ENCODE measurements at regions not wholly inside any gene's neighbourhood (a gene's known extent, or its start where the extent isn't known, plus 50 kb on each side); places are given as distances from the start of the nearest gene placed in this dataset.
A peak's percentile ranks its signal among the peaks of the same experiment; 100 is the strongest.
"Not testable (repeated sequence)": the region's sequence is repeated elsewhere in the genome, so short reads cannot be mapped to it uniquely, and the experiment has no call there.

DNA sequence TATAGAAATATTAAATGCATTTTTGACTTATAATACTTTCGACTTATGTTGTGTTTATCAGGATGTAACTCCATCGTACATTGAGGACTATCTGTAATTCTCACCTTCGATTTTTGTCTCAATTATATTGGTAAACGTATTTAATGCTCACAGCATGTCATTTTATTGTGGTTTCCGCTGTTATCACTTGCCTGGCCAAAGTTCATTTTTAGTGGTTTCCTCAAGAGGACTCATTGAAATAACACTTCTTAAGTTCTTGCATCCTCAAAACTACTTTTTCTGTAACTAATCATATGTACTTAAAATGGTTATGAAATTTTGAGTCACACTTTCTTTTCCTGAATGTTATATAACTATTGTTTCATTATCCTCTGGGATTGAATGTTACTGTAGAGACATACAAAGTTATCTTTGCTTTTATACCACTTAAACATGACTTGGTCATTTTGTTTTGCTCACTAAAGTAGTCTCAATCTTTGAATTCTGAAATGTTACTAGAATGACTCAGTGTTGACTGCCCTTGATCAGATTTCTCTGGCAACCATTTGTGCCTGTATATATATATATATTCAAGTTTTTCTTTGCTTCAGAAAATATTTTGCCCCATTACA, 289.6 kb upstream of the PROX1 start:
- FAIRE-seq, result no peak
- DNase-seq (ENCODE audit: low spot score in 2 of 2), result no peak

DNA sequence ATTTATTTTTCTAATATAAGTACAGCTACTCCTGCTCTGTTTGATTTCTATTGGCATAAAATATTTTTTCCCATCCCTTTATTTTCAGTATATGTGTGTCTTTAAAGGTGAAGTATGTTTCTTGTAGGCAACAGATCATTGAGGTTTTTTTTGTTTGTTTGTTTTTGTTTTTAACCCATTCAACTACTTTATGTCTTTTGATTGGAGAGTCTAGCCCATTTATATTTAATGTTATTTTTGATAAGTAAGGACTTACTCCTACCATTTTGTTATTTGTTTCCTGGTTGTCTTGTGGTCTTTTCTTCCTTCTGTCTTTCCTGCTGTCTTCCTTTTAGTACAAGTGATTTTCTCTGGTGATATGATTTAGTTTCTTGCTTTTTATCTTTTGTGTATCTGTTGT, 285.1 kb upstream of the PROX1 start:
- DNase-seq (ENCODE audit: low spot score in 2 of 2) (no peak), FAIRE-seq (no peak)

DNA sequence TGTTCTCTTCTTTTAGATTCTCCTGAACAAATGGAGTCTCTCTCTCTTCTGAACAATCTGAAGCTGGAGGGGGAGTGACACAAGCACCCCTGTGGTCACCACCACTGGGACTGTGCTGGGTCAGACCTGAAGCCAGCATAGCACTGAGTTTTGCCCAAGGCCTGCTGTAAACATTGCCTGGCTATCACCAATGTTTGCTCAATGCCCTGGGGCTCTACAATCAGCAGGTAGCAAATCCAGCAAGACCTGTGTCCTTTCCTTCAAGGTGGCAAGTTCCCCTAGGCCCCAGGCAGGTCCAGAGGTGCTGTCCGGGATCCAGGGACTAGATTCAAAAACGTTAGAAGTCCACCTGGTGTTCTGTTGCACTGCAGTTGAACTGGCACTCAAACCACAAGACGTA, 282.8 kb upstream of the PROX1 start:
- FAIRE-seq (no peak), DNase-seq (ENCODE audit: low spot score in 2 of 2) (no peak)

DNA sequence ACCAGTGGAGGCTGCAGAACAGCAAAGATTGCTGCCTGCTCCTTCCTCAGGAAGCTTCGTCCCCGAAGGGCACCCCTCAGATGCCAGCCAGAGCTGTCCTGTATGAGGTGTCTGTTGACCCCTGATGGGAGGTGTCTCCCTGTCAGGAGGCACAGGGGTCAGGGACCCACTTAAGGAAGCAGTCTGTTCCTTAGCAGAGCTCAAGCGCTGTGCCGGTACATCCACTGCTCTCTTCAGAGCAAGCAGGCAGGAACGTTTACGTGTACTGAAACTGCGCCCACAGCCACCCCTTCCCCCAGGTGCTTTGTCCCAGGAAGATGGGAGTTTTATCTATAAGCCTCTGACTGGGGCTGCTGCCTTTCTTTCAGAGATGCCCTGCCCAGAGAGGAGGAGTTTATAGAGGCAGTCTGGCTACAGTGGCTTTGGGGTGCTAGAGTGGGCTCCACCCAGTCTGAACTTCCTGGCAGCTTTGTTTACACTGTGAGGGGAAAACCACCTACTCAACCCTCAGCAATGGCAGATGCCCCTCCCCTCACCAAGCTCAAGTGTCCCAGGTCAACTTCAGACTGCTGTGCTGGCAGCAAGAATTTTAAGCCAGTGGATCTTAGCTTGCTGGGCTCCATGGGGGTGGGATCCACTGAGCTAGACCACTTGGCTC, 275.8 kb upstream of the PROX1 start:
- FAIRE-seq; DNase-seq (ENCODE audit: low spot score in 2 of 2): not testable (repeated sequence)

DNA sequence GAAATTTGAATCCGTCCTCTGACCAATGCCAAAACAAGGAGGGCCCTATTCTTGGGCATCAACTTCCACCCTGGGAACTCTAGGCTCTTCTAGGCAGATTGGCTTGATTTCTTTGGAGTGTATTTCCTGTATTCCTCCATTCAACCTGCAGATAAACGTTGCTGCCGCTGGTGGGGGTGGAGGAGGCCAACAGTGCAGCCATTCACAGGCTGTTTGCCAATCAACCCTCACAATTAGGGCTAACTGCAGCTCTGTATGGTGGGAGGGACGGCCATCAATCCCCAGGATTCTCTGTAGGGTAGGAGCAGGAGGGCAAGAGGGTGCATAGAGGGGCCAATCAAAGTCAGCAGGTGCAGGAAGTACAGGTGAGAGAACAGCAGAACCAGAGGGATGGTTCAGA, 273.1 kb upstream of the PROX1 start:
- FAIRE-seq (no peak), DNase-seq (ENCODE audit: low spot score in 2 of 2) (no peak)

DNA sequence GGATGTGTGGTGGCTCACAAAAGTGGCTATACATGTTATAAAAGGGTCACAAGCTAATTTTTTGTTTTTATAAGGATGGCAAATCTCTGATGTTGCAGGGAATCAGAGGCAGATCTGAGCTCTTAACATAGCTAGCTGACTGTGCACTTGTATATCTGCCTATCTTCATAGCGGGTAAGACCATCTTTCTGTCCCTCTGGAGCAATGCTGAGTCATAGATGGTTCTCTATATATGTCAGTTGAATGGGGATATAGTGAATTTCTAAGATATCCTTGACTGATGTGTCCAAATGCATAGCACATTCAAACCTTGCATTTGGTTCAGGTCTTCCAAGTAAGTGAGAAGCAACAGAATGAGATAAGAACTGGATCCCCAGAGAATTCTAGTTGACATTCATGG, 272.6 kb upstream of the PROX1 start:
- FAIRE-seq (no peak), DNase-seq (ENCODE audit: low spot score in 2 of 2) (no peak)

DNA sequence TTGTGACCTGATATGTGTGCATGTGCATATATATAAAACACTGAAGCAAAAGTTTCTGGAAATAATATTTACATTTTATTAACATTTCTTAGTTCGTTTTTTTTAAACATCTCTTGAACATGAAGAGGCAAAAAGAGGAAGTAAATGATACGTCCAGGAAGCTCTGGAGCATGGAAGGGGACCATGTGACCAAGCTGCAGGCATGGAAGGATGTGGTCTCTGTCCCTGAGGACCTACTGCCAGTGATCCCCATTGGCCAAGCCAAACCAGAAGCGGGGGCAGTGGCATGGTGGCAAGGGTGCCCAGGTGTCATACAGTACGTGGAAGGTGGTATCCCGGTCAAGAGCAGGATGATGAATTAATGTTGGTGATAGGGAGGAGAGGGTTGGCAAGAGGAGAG, 268.3 kb upstream of the PROX1 start:
- FAIRE-seq, result no peak

DNA sequence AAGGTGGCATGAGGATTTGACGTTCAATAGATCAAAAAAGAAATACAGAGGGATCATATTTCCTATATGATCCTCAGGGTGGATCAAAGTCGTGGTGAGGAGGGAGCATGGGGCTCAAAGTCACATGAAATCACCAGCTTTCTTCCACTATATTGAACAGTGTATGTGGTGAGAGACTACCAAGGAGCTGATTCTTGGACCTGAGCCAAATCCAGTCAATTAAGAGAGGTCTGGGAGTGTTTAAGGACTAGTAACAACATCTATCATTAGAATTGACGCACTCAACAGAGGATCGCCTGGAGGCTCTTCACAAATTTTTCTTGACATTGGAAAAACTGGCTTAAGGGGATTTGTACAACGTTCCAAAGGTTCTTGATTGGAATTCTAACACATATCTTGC, 267.7 kb upstream of the PROX1 start:
- FAIRE-seq, result no peak
- DNase-seq (ENCODE audit: low spot score in 2 of 2), result no peak

More for the DNA sequence above, 268.3 kb upstream of the PROX1 start:
- no peak for DNase-seq (ENCODE audit: low spot score in 2 of 2)

DNA sequence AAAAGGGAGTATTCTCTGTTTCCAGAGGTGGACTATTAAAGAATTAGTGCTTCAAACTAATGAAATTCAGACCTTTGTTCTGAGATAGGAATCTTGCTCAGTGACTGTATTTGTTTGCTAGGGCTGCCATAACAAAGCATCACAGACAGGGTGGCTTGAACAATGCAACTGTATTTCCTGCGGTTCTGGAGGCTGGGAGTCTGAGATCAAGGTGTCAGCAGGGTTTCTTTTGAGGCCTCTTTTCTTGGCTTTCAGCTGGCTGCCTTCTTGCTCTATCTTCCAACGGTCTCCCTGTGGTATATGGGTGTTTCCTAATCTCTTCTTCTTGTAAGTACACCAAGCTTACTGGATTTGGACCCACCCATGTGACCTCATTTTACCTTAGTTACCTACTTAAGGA, 264.6 kb upstream of the PROX1 start:
- DNase-seq (ENCODE audit: low spot score in 2 of 2), result no peak
- FAIRE-seq, result no peak

DNA sequence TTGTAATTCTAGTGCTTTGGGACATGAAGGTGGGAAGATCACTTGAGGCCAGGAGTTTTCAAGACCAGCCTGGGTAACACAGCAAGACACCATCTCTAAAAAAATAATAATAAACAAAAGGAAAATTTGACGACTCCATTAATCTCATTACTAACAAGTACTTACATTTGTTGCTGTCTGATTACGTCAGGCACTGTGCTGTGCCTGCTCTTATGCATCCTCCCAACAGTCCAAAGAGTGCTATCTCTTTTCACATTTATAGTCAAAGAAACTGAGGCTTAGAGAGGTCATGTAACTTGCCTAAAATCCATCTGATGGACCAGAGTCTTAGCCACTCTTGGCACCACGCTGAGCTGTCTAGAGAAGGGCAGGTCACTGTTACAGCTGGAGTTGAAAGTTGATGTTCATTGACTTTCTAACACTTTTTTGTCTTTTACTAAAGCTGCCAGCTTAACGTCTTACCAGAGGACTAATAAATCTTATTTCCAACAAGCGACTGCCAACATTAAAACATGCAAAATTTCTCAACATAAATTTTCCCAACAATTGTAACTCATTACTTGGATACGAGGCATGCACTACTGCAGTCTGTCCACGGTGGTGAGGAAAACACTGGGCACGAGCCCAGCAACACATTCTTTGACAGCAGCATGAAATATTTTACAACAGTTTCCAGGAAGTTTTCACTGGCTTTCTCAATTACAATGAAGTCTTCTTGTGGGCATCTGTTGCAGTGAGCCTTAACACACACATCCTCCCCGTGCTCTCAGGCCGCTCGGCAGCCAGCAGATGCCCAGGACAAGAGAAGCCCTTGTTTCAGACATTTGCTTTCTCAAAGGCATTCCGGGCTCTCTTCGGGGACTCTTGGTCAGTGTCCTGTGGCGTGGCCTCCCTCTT, 262.9 kb upstream of the PROX1 start:
- FAIRE-seq, result no peak
- DNase-seq (ENCODE audit: low spot score in 2 of 2), result peak in 1 of 2 donors; percentile 4

DNA sequence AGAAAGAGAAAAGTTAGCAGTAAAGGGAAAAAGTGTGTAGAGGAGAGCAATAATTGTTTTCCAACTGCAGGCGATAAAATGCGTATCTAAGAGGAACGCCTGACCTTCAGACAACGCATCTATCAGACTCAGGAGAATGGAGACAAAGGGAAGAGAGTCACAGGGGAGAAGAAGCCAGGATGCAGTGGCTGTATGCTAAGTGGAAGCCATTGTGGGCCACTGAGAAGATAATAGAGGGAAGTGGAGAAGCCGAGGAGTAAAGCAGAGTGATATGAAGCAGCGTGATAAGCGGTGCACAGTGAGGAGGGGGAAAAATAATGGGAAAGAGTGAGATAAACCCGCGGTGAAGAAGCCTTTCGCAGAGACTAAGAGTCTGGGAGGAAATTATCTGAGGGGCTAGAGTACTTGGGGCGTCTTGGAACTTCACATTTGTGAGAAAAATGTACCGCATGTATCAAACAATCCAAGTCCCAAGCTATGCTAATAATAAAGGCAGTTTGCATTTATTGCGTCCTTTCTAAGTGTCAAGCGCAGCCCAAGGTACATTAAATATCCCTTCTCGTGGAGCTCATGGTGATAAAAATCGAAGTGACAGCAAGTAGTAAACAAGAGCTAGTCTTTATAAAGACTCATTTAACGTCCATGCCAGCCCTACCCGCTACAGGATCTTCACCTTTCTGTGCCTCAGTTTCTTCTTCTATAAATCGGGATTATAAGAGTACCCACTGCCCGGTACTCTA, 259.8 kb upstream of the PROX1 start:
- no peak for FAIRE-seq

DNA sequence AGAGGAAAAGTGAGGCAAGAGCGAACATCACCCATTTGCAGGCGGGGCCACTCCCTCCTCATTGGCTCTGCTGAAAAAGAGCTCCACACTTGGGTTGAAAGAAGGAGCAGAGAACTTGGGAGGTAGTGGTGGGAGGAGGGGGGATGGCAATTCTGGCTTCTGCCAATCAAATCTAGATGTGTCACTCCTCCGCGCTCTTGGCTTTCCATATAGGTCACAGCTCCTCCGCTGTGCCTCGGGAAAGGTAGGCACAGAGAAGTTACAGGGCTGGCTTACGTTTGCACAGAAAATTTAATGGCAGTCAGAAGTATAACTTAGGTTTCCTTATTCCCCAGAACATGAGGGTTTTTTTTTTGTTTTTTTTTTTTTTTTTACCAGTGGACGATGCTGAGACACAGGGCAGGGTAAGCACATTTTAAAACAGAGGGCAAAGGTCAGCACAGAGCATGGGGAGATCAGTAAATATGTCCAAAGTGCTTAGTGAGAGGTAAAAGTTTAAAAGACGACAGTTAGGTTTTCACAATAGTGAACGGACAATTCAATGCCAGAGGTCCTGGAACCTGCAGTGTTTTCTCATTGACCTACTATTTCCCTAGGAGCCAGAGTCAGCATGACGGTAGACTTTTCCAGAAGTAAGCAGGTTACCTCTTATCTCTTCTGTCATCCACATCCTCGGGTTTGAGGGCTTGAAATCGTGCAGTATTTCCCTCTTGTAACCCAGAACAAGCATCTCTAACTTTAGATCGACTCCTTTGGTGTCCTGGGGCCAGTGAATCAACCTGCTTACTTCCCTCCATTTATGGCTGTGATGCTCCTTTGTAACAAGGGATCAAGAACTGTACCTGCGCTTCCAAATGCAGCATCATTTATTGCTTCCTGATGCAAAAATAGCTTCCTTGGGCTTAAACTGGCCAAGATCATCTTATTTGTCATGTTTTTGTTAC, 258.9 kb upstream of the PROX1 start:
- FAIRE-seq (no peak), DNase-seq (ENCODE audit: low spot score in 2 of 2) (no peak)

More for the DNA sequence above, 259.8 kb upstream of the PROX1 start:
- no peak for DNase-seq (ENCODE audit: low spot score in 2 of 2)

DNA sequence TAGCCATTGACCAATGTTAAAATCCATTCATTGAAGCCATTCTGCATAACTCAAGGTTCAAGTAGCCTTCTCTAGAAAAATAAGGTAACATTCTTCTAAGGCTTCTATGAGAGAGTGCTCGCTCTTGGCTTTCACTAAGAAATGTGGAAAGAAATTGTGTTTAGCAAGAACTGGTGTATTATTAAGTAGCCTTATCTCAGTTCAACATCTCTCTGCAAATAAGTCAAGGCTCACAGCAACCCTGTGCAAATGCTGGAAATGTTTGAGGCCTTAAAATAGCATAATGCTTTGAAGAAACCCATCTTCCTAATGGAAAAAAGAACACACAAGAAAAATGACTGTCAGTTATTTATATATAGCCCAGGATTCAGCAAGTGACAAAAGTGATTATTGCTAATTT, 254.1 kb upstream of the PROX1 start:
- FAIRE-seq (no peak), DNase-seq (ENCODE audit: low spot score in 2 of 2) (no peak)

DNA sequence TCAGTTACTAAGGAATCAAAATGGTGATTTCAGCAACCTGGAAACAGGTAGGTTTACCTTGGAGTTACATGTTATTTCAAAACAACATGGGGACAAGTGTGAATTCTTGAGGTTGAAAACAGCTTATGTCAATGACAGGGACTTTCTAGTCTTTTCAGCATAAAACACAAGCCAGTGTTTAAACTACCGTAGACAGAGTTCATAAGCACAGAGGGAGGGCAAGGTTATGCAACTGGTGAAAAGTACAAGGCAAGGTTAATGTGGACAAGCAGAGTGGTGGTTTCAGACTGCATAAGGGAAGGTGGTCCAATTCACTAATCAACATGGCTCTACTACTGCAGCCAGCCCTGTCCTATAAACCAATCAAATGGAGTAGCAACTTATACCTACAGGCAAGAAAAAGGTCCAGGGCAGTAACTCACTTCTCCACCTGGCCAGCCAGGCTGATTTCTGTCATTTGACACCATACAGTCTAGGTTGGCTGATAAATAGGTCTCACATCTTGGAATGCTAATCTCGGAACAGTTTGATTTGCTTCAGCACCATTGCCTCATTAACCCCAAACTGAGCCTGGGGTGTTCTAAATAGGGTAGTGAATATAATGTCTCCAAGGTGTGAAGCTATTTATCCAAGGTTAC, 250.3 kb upstream of the PROX1 start:
- no peak for FAIRE-seq

DNA sequence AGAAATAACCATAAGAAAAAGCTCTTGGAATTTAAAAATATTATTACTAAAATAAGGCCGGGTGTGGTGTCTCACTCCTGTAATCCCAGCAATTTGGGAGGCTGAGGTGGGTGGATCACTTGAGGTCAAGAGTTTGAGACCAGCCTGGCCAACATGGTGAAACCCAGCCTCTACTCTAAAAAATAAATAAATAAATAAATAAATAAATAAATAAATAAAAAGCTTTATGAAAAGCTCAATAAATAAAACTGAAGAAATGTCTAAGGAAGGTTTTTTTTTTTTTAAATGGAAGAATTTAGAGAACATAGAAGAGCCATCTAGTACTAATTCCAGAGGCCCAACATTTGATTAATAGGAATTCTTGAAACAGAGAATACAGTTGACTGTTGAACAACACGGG, 249.1 kb upstream of the PROX1 start:
- DNase-seq (ENCODE audit: low spot score in 2 of 2), result no peak
- no peak for FAIRE-seq

More for the DNA sequence above, 250.3 kb upstream of the PROX1 start:
- no peak for DNase-seq (ENCODE audit: low spot score in 2 of 2)

DNA sequence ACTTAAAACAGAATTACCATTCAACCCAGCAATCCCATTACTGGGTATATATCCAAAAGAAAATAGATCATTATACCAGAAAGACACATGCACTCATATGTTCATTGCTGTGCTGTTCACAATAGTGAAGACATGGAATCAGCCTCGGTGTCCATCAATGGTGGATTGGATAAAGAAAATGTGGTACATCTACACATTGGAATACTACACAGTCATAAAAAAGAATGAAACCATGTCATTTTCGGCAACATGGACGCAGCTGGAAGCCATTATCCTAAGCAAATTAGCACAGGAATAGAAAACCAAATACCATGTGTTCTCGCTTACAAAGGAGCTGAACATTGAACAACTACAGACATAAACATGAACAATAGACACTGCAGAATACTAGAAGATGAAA, 244.8 kb upstream of the PROX1 start:
- no peak for DNase-seq (ENCODE audit: low spot score in 2 of 2)
- no peak for FAIRE-seq

DNA sequence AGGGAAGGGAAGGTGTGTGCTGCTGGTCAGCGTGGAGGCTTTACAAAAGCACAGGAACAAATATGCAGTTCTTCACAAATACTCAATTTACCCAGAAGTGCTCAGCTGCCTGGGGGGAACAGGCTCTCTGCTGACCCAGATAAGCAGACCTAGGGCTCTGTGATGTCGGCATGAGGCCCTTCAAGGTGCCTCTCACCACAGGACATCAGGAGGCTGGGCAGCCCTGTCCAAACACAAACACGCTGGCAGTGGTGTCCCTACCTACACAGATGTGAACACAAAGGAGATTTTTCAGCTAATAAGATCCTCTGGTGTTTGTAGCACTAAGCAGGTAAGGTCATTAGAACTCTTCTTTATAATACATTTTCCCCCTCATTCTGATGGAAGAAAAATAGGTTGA, 243.0 kb upstream of the PROX1 start:
- FAIRE-seq (no peak), DNase-seq (ENCODE audit: low spot score in 2 of 2) (no peak)

DNA sequence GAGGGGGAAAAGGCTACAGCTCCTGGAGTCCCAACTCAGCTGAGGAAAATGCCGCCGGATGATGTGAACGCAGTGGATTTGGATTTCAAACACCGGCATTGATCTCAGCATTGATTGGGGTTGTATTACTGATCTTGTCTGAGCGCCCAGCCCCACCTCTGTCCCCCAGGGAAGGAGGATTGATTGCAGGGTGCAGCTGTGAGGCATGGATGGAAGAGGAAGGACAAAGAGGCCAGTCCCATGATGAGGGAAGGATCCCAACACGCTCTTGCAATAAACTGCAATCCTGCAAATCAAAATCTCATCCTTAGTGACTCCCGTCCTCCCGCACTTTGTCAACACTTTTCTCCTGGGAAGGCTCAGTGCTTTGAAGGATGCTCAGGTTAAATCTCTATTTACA, 242.3 kb upstream of the PROX1 start:
- no peak for FAIRE-seq
- no peak for DNase-seq (ENCODE audit: low spot score in 2 of 2)

DNA sequence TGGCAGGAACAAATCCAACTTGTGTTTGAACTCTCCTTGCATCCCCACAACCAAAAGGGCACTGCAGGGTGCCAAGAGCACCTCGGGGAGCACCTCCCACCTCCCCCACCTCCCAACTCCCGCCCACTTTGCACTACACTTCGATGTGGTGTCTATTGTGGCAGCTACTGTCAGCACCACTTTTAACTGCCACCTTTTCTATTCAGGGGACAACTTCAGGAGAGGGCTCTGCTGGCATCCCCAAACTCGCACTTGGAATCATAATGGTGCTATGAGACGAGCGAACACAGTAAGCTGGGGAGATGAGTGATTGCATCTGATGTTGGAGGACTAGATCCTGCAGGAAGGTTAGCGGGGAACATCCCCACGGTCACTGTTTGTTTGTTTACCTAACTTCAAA, 238.2 kb upstream of the PROX1 start:
- DNase-seq (ENCODE audit: low spot score in 2 of 2) (no peak), FAIRE-seq (no peak)

Data from frontal cortex (tissue), 3 donors.